ENCODE measurements at regions not wholly inside any gene's neighbourhood (a gene's known extent, or its start where the extent isn't known, plus 50 kb on each side); places are given as distances from the start of the nearest gene placed in this dataset.

DNA sequence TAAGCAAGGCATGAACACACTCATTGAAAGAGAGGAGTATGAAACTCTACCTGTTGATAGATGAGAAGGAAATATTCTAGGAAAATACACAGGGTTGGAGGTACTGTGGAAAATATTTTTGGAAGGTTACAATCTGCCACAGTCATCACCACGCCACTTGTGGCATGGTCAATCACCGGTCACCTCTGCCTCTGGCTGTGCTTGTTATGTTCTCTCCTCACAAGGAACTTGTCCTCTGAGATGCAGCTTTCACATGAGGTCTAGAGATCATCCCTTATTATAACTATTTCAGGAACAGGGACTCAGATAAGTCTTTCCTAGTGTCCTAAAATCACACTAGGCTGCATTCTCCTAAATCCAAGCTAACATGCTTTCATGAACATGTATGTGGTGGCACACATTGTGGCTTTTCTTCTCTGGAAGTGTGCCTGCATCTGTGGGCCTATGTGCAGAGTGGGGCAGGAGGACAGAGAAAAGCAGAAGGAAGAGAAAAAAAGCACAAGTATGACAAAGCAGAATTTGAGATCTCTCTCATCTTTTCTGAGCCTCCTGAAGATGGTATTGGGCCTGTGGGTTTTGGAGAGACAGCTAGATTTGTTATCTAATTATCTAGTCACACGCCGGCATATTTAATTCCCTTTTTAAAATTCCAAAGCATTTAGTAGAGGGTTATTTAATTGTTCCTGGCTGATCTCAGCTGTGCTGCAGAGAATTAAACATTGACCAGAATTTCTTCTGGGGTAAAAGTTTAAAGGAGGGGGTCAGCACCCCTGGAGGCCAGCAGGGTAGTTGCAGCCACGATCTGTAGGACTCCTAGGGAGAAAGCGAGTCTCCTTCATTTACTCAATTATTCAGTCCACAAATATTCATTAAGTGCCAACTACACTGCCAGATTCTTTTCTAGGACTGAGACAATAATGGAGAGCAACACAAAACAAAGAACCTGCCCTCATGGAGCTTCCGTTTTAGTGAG lies 294.6 kb downstream of the RDH14 start:
- DNase-seq: no peak

DNA sequence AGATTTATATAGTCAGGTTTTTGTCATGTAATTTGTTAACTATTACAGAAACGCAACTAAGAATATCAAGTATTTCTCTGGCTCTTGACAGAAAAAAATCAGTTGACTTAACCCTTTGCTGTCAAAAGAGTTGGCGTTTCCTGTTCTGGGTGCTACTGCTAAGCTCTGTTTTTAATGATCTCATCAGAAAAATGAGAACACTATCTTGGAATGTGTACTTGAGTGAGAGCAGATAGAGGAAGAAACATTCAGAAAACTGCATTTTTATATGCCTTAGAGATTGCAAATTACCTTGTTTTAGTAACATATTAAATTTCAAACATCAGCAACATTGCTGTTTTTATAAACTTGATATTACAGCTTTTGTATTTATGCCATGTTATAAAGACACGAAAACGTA lies 297.9 kb downstream of the RDH14 start:
- no peak for DNase-seq

DNA sequence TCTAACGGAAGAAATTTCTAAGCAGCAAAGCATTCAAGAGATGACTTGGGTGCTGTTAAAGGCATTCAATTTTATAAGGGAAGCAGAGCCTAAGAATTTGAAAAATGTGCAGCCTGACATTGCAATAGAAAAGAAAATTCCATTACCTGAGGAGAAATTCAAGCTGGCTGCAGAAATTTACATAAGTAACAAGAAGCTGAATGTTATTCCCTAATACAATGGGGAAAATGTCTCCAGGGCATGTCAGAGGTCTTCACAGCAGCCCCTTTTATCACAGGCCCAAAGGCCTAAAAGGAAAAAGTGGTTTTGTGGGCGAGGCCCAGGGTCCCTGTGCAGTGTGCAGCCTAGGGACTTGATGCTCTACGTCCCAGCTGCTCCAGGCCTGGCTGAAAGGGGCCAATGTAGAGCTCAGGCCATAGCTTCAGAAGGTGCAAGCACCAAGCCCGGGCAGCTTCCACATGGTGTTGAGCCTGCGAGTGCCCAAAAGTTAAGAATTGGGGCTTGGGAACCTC lies 306.7 kb downstream of the RDH14 start:
- no peak for DNase-seq

DNA sequence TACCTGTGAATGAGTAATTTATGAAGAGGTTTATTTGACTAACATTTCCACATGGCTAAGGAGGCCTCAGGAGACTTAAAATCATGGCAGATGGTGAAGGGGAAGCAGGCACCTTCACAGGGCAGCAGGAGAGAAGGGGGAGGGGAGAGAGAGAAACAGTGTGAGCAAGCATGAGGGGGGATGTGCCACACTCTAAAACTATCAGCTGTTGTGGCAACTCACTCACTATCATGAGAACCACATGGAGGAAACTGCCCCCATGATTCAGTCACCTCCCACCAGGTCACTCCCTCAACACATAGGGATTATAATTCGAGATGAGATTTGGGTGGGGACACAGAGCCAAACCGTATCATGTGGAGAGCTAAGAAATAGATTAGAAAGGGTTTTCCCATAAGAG lies 309.0 kb downstream of the RDH14 start:
- DNase-seq: no peak

DNA sequence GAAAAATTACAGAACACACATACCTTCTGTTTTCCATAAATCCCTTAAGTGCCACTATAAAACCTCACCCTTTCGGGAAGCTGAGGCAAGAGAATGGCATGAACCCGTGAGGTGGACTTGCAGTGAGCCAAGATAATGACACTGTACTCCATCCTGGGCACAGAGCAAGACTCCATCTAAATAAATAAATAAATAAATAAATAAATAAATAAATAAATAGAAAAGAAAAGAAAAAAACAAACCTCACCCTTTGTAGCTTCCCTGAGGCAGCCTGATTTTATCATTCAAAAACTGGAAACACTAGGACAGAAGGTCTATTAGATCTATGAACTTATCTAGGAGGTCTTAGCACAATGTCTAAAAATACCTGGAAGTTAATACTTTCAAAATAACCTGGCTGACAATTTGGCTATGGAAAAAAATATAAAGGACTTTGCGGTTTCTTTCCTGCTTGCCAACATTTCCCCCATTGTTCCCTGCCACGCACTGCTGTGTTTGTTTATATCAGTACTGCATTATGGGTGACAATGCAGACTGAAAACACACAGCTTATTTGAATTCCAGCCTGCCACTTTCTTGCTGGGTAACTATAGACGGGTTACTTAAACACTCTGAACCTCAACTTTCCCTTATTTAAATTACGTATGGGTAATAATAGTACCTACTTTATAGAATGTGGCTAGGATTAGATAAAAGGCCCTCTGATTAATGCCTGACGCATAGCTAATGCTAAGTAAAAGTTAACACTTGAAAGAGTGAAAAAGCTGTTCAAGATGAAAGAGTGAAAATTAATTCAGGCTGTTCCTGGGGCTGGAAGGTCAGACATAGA lies 313.0 kb downstream of the RDH14 start:
- no peak for DNase-seq

DNA sequence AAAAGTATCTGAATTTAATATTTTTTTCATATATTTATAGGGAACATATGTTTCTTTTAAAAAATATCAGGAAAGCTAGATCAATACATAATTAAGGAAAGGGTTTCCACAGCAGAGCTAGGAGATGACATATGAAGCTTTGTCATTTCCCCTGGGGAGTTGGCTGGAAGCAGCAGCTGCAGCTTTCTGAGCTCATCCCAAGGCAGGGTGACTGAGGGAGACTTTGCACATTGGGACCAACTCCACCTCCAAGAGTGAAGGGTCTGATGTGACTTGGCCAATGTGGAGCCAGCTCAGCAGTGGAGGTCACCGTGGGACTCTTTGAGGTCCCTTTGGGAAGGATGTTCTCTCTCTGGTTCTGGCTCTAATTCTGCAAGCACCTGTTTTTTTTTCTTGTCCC lies 315.1 kb downstream of the RDH14 start:
- DNase-seq: no peak

DNA sequence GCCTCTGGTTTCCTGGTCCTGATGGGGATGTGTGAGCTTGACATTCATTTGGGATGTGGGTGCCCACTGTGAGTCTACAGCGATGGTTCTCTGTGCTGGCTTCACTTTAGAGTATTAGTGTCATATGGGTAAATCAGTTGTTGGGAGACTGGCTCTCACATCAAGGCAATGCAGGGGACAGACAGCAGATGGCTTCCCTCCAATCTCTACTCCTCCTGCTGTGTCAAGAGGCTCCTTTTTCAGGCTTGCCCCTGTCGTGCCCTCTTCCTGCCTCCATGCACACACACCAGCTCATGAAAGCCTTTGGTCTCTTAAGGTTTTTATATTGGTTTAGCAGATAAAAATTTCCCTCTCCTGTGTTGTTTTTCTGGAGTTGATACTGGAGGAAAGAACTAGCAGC lies 315.6 kb downstream of the RDH14 start:
- no peak for DNase-seq

DNA sequence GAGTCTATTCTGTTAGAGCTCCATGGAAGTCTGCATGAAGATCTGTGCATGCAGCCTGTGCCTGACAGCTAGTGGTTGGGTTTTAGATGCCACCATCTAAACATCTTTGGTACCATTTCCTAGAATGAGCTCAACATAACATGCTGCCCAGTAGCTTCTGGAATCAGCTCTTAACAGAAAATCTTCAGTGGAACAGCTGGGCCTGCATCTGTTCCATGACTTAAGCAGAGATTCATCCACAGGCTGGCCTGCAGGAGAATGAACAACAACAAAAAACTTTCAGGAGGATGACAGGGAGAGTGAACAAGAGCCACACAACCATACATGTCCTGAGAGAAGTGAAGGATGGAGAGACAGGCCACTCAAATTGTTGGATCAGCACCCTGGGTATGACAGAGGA lies 316.6 kb downstream of the RDH14 start:
- no peak for DNase-seq

DNA sequence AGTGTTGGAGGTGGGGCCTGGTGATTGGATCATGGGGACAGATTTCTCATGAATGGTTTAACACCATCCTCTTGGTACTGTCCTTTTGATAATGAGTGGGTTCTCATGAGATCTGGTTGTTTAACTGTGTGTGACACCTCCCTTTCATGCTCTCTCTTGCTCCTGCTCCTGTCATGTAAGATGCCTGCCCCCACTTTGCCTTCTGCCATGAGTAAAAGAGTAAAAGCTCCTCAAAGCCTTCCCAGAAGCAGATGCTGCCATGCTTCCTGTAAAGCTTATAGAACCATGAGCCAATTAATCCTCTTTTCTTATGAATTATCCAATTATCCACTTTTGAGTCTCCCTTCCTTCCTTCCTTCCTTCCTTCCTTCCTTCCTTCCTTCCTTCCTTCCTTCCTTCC lies 317.7 kb downstream of the RDH14 start:
- no peak for DNase-seq

DNA sequence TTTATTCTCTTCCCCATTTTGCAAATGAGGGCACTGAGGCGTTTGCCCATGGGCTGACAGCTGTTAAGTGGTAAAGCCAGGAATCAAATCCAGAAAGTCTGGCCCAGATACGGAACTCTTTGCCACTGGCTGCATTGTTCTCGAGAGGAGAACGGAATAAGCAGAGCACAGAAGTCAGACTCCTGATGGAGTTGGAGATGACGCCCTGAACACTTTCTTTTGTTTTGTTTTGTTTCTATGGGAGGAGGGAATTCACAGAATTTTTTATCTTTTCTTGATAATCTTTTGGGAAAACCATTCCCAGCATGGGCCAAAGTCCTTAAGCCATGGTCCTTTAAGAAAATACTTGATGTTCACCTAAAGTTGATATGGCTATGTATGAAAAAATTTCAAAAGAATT lies 322.2 kb downstream of the RDH14 start:
- DNase-seq: no peak

DNA sequence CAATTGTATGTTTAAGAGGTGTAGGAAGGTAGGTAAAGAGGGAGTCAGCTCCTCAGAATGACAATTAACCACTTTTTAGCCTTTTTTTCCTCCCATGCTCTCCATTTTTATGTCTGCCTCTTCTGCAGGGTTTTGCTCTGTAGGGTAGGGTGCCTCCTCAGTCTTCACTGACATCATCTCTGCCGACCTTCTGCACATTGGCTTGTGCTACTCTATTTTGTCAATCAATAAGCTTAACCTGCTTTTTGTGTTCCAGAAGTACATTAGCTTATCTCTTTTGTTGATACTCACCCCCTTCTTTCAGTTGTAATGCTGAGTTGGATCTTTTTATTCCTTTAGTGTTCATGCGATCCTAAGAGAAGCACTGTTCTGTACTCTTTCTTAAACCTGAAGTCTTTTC lies 323.2 kb downstream of the RDH14 start:
- DNase-seq: no peak

DNA sequence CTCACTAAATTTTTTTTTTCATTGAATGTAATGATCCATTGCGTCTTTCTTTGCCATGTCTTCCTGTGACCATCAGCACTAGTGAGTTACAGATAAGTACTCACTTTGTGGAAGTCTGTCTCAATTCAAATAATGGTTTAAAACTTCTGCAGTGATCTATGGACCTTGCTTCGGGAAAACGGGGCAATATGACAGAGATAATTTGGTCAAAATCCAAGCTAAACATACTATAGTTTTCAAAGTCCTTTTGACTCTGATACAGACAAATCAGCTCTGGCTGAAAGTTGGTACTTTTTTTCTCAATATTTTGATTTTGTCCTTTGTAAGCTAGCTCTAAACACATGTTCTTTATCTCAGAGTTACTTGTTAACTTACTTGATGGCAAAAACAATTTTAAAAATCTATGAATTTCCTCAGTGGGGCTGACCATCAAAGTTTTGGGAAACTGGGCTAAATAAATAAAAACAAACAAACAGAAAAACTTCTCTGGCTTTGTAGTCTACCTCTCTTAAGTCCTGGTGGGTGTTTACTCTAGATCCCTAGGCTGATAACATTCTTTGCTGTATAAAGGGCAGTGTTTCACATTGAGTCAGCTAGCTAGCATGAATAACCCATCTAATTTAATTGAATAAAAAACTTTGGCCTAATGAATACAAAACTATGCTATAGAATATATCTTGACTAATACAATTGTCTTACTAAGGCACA lies 327.6 kb downstream of the RDH14 start:
- no peak for DNase-seq

DNA sequence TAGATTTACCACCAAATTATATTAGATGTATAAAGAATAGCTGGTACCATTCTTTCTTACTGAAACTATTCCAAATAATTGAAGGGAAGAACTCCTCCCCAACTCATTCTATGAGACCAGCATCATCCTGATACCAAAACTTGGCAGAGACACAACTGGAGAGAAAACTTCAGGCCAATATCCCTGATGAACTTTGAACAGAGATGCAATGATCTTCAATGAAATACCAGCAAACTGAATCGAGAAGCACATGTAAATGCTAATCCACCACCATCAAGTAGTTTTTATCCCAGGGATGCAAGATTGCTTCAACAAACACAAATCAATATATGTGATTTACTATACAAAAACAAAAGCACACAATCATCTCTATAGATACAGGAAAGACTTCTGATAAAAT lies 329.8 kb downstream of the RDH14 start:
- DNase-seq: no peak

DNA sequence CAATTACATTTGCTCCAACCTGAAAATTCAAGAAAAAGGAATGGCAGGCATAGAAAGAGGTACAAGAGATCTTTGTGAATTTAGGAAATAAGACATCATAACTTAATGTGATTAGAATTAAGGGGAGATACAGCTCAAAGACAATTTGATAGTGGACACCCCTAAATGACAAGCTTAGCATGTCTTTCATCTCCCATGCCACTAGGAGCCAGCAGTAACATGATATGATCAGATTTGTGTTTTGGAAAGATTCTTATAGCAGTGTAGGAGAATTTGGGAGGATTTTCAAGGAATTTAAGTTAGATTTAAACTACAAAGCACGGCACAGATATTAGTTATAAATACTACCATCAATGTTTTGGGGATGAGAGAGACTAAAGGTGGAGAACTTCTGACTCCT lies 340.8 kb downstream of the RDH14 start:
- no peak for DNase-seq

DNA sequence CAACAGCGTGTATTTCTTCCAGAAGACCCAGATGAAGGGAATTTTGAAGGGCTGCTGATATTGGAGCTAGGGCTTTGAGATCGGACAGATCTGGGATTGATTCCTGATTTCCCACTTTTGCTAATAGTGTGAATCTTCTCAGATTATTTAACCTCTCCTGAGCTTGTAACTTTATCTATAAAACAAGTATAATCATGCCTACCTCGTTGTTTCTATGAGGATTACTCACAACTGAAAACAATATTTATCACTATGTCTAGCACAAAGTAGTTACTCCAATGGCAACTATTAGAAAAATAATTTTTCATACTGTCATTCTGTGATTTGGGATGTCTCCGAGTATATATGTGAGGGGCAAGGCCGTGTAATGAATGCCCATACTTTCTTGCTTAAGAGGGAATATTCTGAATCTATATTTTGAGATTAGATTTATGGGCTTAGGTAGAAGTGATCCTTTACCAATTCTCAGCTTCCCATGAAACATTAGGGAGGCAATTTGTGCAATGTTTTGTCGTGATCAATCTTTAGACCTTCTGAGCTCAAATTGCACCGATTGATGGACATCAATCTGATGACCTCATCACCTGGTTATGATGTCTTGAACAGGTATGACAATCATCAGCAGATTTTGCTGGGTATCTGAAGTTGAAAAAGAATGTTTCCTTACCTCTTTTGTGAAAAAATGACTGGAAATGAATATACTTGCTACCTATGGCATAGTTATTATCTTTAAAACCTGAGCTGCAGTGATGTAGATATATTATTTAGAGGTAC lies 339.9 kb downstream of the KCNS3 start:
- no peak for DNase-seq

DNA sequence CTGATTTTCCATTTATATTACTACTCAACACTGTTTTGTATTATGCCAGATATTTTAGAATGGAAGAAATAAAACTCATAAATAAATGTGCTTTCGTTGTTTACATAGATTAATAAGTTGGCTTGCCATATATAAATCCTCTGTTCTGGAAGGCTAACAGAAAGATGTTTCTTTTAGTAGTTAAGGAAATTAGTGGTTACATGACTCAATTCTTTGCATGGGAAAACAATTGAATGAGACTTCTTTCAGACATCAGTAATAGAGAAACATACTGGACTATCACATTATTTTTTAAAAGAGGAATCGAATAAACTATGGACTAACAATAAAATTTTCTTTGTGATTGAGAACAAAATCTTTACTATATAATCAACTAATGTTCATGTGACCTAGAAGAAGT lies 336.5 kb downstream of the KCNS3 start:
- DNase-seq: no peak

DNA sequence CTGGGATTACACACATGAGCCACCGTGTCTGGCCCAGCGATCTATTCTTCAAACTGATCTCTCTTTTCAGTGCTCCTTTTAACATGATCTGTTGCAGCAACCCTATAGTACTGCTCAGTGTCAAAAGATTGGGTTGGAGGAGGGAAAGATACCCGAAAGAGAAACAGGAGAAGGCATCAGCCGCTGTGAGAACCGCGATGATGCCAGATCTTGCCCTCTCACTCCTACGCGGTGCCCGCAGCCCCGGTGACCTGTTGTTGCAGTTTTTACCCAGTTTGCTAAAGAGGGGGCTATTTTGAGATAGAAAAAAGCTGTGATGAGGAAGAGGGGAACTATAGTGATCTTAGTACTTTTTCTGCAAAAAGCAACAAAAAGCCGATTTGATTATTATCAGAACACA lies 335.5 kb downstream of the KCNS3 start:
- no peak for DNase-seq

DNA sequence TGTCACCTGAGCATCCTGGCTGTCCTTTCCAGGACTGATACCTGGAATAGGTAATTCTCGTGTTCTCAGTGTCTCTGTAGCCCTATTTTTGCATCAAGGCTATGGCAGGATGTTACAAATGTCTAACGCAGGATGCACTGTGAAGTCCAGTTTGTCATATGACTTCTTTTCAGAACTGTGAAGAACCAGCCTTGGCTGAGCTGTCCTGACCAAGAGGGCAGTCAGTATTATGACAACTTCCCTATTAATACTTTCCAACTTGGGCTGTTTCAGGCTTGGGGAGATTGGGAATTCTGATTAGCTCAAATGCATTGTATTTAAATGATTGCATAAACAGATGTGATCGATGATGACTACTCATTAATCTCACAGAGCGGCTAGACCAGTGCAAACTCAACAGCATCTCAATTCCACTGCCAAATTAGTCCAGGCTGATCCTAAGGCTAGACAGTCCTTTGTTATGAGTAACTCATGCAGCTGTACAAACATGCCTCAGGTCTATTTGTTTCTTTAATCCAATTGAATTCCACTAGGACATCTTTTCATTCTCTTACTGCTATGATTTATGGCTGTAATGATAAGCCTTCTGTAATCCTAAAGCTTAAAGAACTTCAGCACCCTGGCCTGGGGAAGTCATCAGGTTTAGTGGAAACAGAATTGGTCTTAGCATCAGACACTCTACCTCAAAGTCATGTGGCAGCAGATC lies 331.6 kb downstream of the KCNS3 start:
- no peak for DNase-seq

DNA sequence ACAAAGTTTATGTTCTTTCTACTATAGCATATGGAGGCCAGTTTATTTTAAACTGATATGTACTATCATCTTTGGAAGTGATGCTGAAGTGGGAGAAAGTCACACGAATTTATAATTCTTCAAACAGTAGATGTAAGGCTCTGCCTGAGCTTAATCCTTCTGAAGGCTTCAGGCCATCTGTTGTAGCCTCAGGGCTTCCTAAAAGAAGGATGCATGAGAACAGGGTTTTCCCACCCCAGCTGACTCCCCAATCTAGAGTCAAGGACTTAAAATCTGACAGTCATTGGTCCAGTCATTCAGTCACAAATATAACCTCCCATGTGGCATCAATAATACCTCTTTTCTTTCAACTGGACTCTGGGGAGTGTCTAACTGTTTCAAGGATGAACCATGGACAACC lies 330.5 kb downstream of the KCNS3 start:
- DNase-seq: no peak

DNA sequence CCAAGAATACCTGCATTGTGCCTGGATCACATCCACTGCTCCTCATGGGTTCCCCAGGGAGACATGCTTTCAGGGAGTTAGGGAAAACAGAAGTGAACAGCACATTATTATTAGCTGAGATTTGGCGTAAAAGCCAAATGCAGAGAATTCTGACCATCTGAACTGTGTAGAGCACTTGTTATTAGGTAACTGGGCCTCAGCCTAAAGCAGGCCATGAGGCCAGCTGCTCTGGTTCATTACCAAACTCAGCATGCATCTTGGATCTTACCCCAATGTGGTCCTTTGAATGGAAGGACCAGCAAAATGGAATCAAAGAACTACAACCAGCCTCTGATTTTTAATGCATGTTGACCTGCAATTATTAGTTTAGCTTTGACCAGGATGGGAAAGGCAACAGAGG lies 322.3 kb downstream of the KCNS3 start:
- DNase-seq: peak in 1 of 58 donors; percentile 0
